PC-3 (cell line): ENCODE measurements at regions not wholly inside any gene's neighbourhood (a gene's known extent, or its start where the extent isn't known, plus 50 kb on each side); places are given as distances from the start of the nearest gene placed in this dataset.

Experiments used
- ATAC-seq: fragments of 200-7000 bp; cut with Tn5 transposase; 2 replicates; pipeline ENCODE4 v1.9.1; 2020; ENCODE audit warnings: mild to moderate bottlenecking, moderate library complexity
- BruUV-seq: library from RNA; stranded (reverse); fragments of 400-500 nt; replicated peaks from 2 replicates; lab custom pipeline; 2021; lab: Mats Ljungman, UMichigan
- CTCF ChIA-PET: fragments of 300-600 bp; sonication (Branson Sonifier 250); formaldehyde crosslinking; loops from one replicate; lab custom pipeline; 2022; ENCODE audit warnings: antibody characterized with exemption; lab: Charles Lee
- POLR2A ChIA-PET: fragments of 300-600 bp; sonication (Branson Sonifier 250); formaldehyde crosslinking; loops from one replicate; lab custom pipeline; 2022; ENCODE audit warnings: antibody characterized with exemption; ENCODE audit not compliant: unreplicated experiment; lab: Charles Lee
- DNase-seq: peaks from one replicate; pipeline ENCODE4 v3.0.0-alpha.2; 2015
- H2AFZ ChIP-seq: fragments of 300-600 bp; sonication (generic); 2 replicates; pipeline ENCODE4 v1.6.0; 2016; ENCODE audit warnings: antibody characterized with exemption, low read length
- H3F3A ChIP-seq: fragments of 300-600 bp; sonication (generic); one replicate; pipeline ENCODE4 v1.6.0; 2017; ENCODE audit warnings: antibody characterized with exemption, low read length, control low read depth, mild to moderate bottlenecking; ENCODE audit not compliant: unreplicated experiment
- H3K27ac ChIP-seq: fragments of 300-600 bp; sonication (generic); 2 replicates; pipeline ENCODE4 v1.5.1; 2016; ENCODE audit warnings: mild to moderate bottlenecking, low read length
- H3K27me3 ChIP-seq: fragments of 300-600 bp; sonication (generic); 2 replicates; pipeline ENCODE4 v1.6.1; 2016; ENCODE audit warnings: low read length, mixed read lengths
- H3K36me3 ChIP-seq: fragments of 300-600 bp; sonication (generic); 2 replicates; pipeline ENCODE4 v1.6.1; 2016; ENCODE audit warnings: low read depth, mixed run types, low read length, mixed read lengths
- H3K4me1 ChIP-seq: fragments of 300-600 bp; sonication (generic); 2 replicates; pipeline ENCODE4 v1.5.1; 2016; ENCODE audit warnings: low read length; ENCODE audit not compliant: insufficient read depth
- H3K4me2 ChIP-seq: fragments of 300-600 bp; sonication (generic); 2 replicates; pipeline ENCODE4 v1.6.0; 2016; ENCODE audit warnings: low read length
- H3K4me3 ChIP-seq: fragments of 300-600 bp; sonication (generic); 2 replicates; pipeline ENCODE4 v1.5.1; 2016; ENCODE audit warnings: mild to moderate bottlenecking, low read length, mixed read lengths
- H3K79me2 ChIP-seq: fragments of 300-600 bp; sonication (generic); 2 replicates; pipeline ENCODE4 v1.6.1; 2017; ENCODE audit warnings: low read length, mixed read lengths
- H3K9ac ChIP-seq: fragments of 300-600 bp; sonication (generic); 2 replicates; pipeline ENCODE4 v1.6.0; 2016; ENCODE audit warnings: mild to moderate bottlenecking, low read length
- H3K9me2 ChIP-seq: fragments of 300-600 bp; sonication (generic); replicated peaks from 2 replicates; pipeline ENCODE4 v1.6.1; 2016; ENCODE audit warnings: mixed run types, low read length, mixed read lengths
- H3K9me3 ChIP-seq: fragments of 300-600 bp; sonication (generic); 2 replicates; pipeline ENCODE4 v1.6.1; 2016; ENCODE audit warnings: low read length, mixed read lengths
- H4K20me1 ChIP-seq: fragments of 300-600 bp; sonication (generic); 2 replicates; pipeline ENCODE4 v1.6.1; 2016; ENCODE audit warnings: low read length, mixed read lengths
- EZH2 ChIP-seq: fragments of 300-600 bp; sonication (generic); IDR thresholded peaks from one replicate; pipeline ENCODE4 v1.6.1; 2017; ENCODE audit warnings: antibody characterized with exemption, mild to moderate bottlenecking, low read length; ENCODE audit not compliant: unreplicated experiment
- EZH2phosphoT487 ChIP-seq: fragments of 300-600 bp; sonication (generic); IDR thresholded peaks from 2 replicates; pipeline ENCODE4 v1.6.1; 2018; ENCODE audit warnings: mild to moderate bottlenecking, antibody characterized with exemption, low read length, borderline replicate concordance
- intact Hi-C: fragments of 100-400 bp; cut with micrococcal nuclease; formaldehyde crosslinking; loops from 2 replicates; pipeline ENCODE4 v1.9.0; 2023
- TF ChIP-seq, protein P1 (sequence below): fragments of 300-600 bp; sonication (generic); conservative IDR thresholded peaks from 2 replicates; pipeline ENCODE4 v1.5.1; 2017; ENCODE audit warnings: antibody characterized with exemption, low read depth, mild to moderate bottlenecking, low read length

DNA sequence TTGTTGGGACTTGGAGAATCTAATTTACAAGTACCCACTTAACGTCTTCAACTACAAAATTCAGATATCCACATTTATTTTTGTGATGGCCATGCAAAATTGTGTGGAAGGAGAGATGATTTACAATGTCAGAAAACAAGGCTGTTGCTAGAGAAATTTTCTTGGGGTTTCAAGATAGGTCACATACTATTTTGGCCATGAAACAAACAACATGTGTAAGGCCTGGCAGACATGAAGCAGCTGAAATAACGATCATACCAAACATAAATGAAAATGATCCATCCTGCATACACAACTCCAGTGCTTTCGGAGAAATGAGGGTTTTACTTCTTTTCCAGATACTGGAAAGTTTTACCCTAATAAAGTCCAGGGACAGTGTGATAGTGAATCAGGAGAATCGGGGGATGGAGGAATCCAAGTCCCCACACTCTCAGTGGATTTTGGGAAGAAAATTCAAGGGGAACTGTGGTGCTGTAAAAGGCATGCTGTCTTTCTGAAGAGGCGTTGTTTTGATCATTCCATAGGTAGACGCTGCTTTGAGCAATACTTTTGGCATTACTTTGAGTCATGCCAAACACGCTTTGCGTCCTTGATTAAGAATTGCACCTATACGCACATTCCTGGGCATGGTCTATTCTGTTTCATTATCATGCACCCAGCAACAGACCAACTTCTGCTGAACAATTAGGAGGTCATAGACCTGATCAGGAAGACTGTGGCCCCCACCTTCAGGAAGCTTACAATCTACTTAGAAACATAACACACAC is 79.4 kb downstream of the POU3F3 start:
- Histone ChIP-seq H3K4me1 (no peaks in the 10 kb centered on the region), H3K27me3 (peaks cover 94% of the 10 kb centered on the region), H3K79me2 (no peaks in the 10 kb centered on the region), H3K27ac (no peak overlapping the region), H3K36me3 (no peaks in the 10 kb centered on the region), H2AFZ (no peak overlapping the region), H3K4me2 (no peak overlapping the region), H3K4me3 (no peak overlapping the region), H3K9ac (no peak overlapping the region), H3K9me2 (no peaks in the 10 kb centered on the region), H4K20me1 (no peaks in the 10 kb centered on the region), H3F3A (no peaks in the 10 kb centered on the region), H3K9me3 (no peaks in the 10 kb centered on the region)
- BruUV-seq, result no TSS peak
- ChIA-PET CTCF (no interaction called here), POLR2A (no interaction called here)
- intact Hi-C loops, result no loop called here
- DNase-seq (no peak), ATAC-seq (no peak)
- TF ChIP-seq EZH2phosphoT487, result no peak
- TF ChIP-seq, protein P1, sequence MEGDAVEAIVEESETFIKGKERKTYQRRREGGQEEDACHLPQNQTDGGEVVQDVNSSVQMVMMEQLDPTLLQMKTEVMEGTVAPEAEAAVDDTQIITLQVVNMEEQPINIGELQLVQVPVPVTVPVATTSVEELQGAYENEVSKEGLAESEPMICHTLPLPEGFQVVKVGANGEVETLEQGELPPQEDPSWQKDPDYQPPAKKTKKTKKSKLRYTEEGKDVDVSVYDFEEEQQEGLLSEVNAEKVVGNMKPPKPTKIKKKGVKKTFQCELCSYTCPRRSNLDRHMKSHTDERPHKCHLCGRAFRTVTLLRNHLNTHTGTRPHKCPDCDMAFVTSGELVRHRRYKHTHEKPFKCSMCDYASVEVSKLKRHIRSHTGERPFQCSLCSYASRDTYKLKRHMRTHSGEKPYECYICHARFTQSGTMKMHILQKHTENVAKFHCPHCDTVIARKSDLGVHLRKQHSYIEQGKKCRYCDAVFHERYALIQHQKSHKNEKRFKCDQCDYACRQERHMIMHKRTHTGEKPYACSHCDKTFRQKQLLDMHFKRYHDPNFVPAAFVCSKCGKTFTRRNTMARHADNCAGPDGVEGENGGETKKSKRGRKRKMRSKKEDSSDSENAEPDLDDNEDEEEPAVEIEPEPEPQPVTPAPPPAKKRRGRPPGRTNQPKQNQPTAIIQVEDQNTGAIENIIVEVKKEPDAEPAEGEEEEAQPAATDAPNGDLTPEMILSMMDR, result no peak
- no peak for TF ChIP-seq EZH2

DNA sequence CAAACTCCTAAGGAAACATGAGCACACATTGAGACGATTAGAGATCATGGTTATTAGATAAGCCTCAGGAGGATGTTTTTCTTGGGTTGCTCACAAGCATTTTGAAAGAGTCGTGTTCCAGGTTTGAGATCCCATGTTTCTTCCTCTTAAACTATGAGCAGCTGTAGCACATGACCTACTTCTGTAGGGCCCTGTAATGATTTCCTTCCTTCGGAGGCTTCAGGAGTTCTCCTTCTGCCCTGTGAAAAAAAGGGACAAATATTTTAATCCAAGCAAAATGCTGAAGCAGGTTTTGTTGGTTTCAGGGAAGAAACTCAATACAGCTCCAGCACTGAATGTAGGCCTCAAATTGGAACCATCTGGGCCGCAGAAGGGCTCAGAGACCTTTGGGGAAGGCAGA is 82.6 kb downstream of the POU3F3 start:
- BruUV-seq, result no TSS peak
- Histone ChIP-seq H3K79me2 (no peaks in the 10 kb centered on the region), H3K27me3 (peaks cover 97% of the 10 kb centered on the region), H3K9me3 (no peaks in the 10 kb centered on the region), H3K4me3 (no peak overlapping the region), H3K9me2 (no peaks in the 10 kb centered on the region), H2AFZ (no peak overlapping the region), H3K4me1 (no peaks in the 10 kb centered on the region), H3K4me2 (no peak overlapping the region), H3K9ac (no peak overlapping the region), H3K27ac (no peak overlapping the region), H4K20me1 (no peaks in the 10 kb centered on the region), H3K36me3 (no peaks in the 10 kb centered on the region), H3F3A (no peaks in the 10 kb centered on the region)
- no peak for ATAC-seq
- TF ChIP-seq EZH2phosphoT487 (no peak), EZH2 (no peak)
- TF ChIP-seq, protein P1, result no peak
- no peak for DNase-seq
- intact Hi-C loops, result no loop called here
- CTCF ChIA-PET, result no interaction called here
- POLR2A ChIA-PET, result interaction anchor here (0.6 kb wide), 1 partner anchor 29 kb away, joined by 4 read pairs; no protein-coding TSS in a partner anchor

DNA sequence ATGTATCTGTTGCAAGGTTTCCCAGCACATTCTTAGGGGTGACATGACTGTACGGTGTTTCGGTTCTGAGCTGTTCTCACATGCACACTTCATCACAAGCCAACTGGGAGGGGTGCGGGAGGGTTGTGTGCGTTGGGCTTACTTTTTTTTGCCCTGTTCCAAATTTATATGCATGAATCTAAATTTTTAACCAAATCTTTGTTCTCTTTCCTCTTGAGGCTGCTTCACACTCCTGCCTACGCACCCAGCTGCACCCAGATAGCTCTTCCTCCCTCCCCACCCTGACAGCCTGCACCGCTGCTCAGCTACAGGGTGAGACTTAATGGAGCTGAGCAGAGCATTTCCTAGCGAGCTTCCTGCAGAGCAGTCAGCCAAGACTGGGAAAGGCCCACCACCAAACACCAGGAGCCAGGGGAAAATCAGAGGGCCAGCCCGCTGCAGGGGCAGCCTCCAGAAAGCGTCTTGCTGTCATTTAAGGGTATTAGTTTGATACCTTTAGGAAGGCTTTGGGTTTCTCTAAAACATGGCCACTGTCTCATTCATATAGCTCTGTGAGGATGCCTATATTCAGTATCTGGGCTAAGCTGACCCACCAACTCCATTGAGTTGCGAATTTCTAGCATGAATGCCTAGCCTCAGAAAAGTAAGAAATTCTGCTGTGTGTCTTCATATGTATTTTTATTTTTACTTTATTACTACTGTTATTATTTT is 84.5 kb downstream of the POU3F3 start:
- no peaks in the 10 kb centered on the region for H3K36me3 ChIP-seq
- H2AFZ ChIP-seq, result no peak overlapping the region
- POLR2A ChIA-PET, result no interaction called here
- no peak overlapping the region for H3K4me2 ChIP-seq
- peaks cover 93% of the 10 kb centered on the region for H3K27me3 ChIP-seq
- H3K4me3 ChIP-seq, result no peak overlapping the region
- no peak overlapping the region for H3K27ac ChIP-seq
- H3K9me3 ChIP-seq, result no peaks in the 10 kb centered on the region
- no peak for ATAC-seq
- CTCF ChIA-PET, result no interaction called here
- H3K4me1 ChIP-seq, result no peaks in the 10 kb centered on the region
- DNase-seq, result no peak
- H3K79me2 ChIP-seq, result no peaks in the 10 kb centered on the region
- intact Hi-C loops, result no loop called here
- H4K20me1 ChIP-seq, result no peaks in the 10 kb centered on the region
- no peaks in the 10 kb centered on the region for H3F3A ChIP-seq
- TF ChIP-seq EZH2phosphoT487 (no peak), EZH2 (no peak)
- TF ChIP-seq, protein P1, result no peak
- no peaks in the 10 kb centered on the region for H3K9me2 ChIP-seq
- H3K9ac ChIP-seq, result no peak overlapping the region
- BruUV-seq, result no TSS peak
